ENCODE measurements at regions not wholly inside any gene's neighbourhood (a gene's known extent, or its start where the extent isn't known, plus 50 kb on each side); places are given as distances from the start of the nearest gene placed in this dataset.

DNA sequence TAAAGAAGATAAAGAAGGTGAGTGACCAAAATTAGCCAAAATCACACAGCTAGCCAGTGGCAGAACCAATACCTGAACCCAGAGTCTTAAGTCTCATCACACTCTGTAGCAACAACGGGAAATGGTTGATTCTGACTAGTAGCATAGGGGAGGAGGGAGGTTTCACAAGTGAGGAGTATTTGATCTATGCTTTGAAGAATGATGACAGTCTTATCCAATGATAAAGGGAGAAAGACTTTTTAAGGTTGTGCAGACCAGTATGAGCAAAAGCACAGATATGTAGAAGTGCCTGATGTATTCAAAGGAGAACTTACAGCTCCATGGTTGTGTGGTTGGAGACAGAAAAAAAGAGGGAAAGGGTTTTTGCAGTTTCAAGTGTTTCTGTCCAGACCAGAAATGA is 50.7 kb upstream of the LINC00305 start:
- TF ChIP-seq, protein P1, sequence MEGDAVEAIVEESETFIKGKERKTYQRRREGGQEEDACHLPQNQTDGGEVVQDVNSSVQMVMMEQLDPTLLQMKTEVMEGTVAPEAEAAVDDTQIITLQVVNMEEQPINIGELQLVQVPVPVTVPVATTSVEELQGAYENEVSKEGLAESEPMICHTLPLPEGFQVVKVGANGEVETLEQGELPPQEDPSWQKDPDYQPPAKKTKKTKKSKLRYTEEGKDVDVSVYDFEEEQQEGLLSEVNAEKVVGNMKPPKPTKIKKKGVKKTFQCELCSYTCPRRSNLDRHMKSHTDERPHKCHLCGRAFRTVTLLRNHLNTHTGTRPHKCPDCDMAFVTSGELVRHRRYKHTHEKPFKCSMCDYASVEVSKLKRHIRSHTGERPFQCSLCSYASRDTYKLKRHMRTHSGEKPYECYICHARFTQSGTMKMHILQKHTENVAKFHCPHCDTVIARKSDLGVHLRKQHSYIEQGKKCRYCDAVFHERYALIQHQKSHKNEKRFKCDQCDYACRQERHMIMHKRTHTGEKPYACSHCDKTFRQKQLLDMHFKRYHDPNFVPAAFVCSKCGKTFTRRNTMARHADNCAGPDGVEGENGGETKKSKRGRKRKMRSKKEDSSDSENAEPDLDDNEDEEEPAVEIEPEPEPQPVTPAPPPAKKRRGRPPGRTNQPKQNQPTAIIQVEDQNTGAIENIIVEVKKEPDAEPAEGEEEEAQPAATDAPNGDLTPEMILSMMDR (IDR thresholded peaks at IDR 0.05): no peak
- TF ChIP-seq POLR2AphosphoS5 (IDR thresholded peaks at IDR 0.05; ENCODE audit: insufficient read depth in 1 of 2, low read depth in 1 of 2): no peak
